Astrocyte (in vitro differentiated cells and primary cell): ENCODE measurements at regions not wholly inside any gene's neighbourhood (a gene's known extent, or its start where the extent isn't known, plus 50 kb on each side); places are given as distances from the start of the nearest gene placed in this dataset.

ENCODE experiments used
- CTCF ChIP-seq: IDR thresholded peaks from 2 replicates; pipeline ENCODE4 v1.5.1; 2011; ENCODE audit warnings: low read depth, mild to moderate bottlenecking, inconsistent platforms, low read length, moderate library complexity; ENCODE audit not compliant: insufficient read depth
- EZH2 ChIP-seq: IDR thresholded peaks from 2 replicates; pipeline ENCODE4 v1.6.1; 2012; ENCODE audit warnings: mild to moderate bottlenecking, low read length, inconsistent platforms; ENCODE audit not compliant: insufficient read depth

GRCh38 chr4:26192899-26193869 is 127.6 kb upstream of the RBPJ start:
- TF ChIP-seq CTCF (no peak), EZH2 (no peak)
